Right lobe of liver (tissue), 4 donors: ENCODE measurements at regions not wholly inside any gene's neighbourhood (a gene's known extent, or its start where the extent isn't known, plus 50 kb on each side); places are given as distances from the start of the nearest gene placed in this dataset.

ENCODE experiments used
- CTCF ChIP-seq, 4 donors: fragments of 200-600 bp in 3 of 4; fragments of 450-650 bp in 1 of 4; IDR thresholded peaks; one replicate each; pipeline versions ENCODE4 v1.5.1 to v1.8.0; 2016 to 2022; ENCODE audit warnings: antibody characterized with exemption in 4 of 4, mild to moderate bottlenecking in 2 of 4
- POLR2A ChIP-seq: fragments of 450-650 bp; IDR thresholded peaks from one replicate; pipeline ENCODE4 v1.6.1; 2017; ENCODE audit warnings: antibody characterized with exemption, mild to moderate bottlenecking
- donor health status: DM: no; HTN: no; CAD: no.
- donor health status: DM: no; HTN: no; CAD: no.
- donor health status: DM: no; HTN: yes; CAD: no.

- TF ChIP-seq POLR2A, result no peak
- TF ChIP-seq CTCF (IDR thresholded peaks at IDR 0.05), result no peak
These were observed 233.4 kb downstream of the VAPA start for GRCh38 chr18:10147226-10147625.
